H1 (cell line): ENCODE measurements at regions not wholly inside any gene's neighbourhood (a gene's known extent, or its start where the extent isn't known, plus 50 kb on each side); places are given as distances from the start of the nearest gene placed in this dataset.

Experiments
- CTCF ChIA-PET: fragments of 300-600 bp; sonication (Branson Sonifier 250); formaldehyde crosslinking; loops from one replicate; lab custom pipeline; 2021; ENCODE audit not compliant: partially characterized antibody; lab: Charles Lee
- POLR2A ChIA-PET: fragments of 300-600 bp; sonication (Branson Sonifier 250); formaldehyde crosslinking; loops from one replicate; lab custom pipeline; 2021; ENCODE audit warnings: inconsistent platforms; ENCODE audit not compliant: partially characterized antibody; lab: Charles Lee
- DNase-seq, 2 experiments: peaks; one replicate each; pipeline versions ENCODE4 v3.0.0 to v3.0.0-alpha.2; 2010 to 2022; ENCODE audit warnings: low spot score in 2 of 2, low read depth in 1 of 2, mixed read lengths in 1 of 2
- FAIRE-seq: peaks from 2 replicates; lab custom pipeline; 2011; peaks lifted over from hg19 to GRCh38; lab: Jason Lieb, UNC
- H2AFZ ChIP-seq: 2 replicates; pipeline ENCODE4 v1.8.1; 2012; ENCODE audit warnings: low read length, inconsistent platforms
- H2AK5ac ChIP-seq: 2 replicates; pipeline ENCODE4 v1.6.1; 2013; ENCODE audit warnings: low read depth, low read length
- H2BK120ac ChIP-seq: replicated peaks from 2 replicates; pipeline ENCODE3; 2013; ENCODE audit warnings: low read depth, low read length, inconsistent platforms
- H2BK12ac ChIP-seq: 2 replicates; pipeline ENCODE4 v1.6.1; 2013; ENCODE audit warnings: low read depth, low read length
- H2BK15ac ChIP-seq: 2 replicates; pipeline ENCODE4 v1.6.1; 2013; ENCODE audit warnings: low read length
- H2BK20ac ChIP-seq: 2 replicates; pipeline ENCODE4 v1.6.1; 2013; ENCODE audit warnings: low read length
- H2BK5ac ChIP-seq: 2 replicates; pipeline ENCODE4 v1.6.1; 2013; ENCODE audit warnings: low read depth, low read length
- H3K14ac ChIP-seq: 2 replicates; pipeline ENCODE4 v1.6.1; 2013; ENCODE audit warnings: inconsistent platforms; ENCODE audit not compliant: insufficient read length
- H3K18ac ChIP-seq: 2 replicates; pipeline ENCODE4 v1.6.1; 2013; ENCODE audit warnings: low read length; ENCODE audit errors: extremely low read depth
- H3K23ac ChIP-seq: 2 replicates; pipeline ENCODE4 v1.6.1; 2013; ENCODE audit warnings: inconsistent platforms; ENCODE audit not compliant: insufficient read length
- H3K23me2 ChIP-seq: 2 replicates; pipeline ENCODE4 v1.6.1; 2013; ENCODE audit warnings: low read depth, low read length
- H3K27ac ChIP-seq: 2 replicates; pipeline ENCODE4 v1.6.1; 2011; ENCODE audit warnings: low read depth, low read length, inconsistent platforms
- H3K27me3 ChIP-seq, 4 experiments: replicated peaks in 1 of 4; 1 replicate in 1 of 4; 2 replicates in 3 of 4; pipeline versions ENCODE4 v1.6.1 to v1.8.1; 2011 to 2013; ENCODE audit warnings: low read length in 3 of 4, mild to moderate bottlenecking in 3 of 4, inconsistent platforms in 2 of 4, mixed read lengths in 2 of 4, moderate library complexity in 1 of 4; ENCODE audit not compliant: control insufficient read depth in 3 of 4, insufficient read depth in 3 of 4; ENCODE audit errors: extremely low read depth in 1 of 4
- H3K36me3 ChIP-seq, 4 experiments: 2 replicates each; pipeline versions ENCODE4 v1.6.1 to v1.8.1; 2011 to 2013; ENCODE audit warnings: mild to moderate bottlenecking in 4 of 4, low read length in 3 of 4, moderate library complexity in 2 of 4, control low read depth in 1 of 4, inconsistent platforms in 1 of 4; ENCODE audit not compliant: insufficient read depth in 4 of 4, control insufficient read depth in 2 of 4
- H3K4ac ChIP-seq: replicated peaks from 2 replicates; pipeline ENCODE3; 2013; ENCODE audit warnings: low read length, low read depth, mixed read lengths, inconsistent platforms; ENCODE audit not compliant: insufficient read length
- H3K4me1 ChIP-seq, 4 experiments: replicated peaks in 1 of 4; 1 replicate in 1 of 4; 2 replicates in 3 of 4; pipeline versions ENCODE4 v1.6.1 to v1.8.1; 2011 to 2013; ENCODE audit warnings: low read length in 3 of 4, inconsistent platforms in 2 of 4, mixed read lengths in 1 of 4; ENCODE audit not compliant: insufficient read depth in 4 of 4, control insufficient read depth in 3 of 4
- H3K4me2 ChIP-seq, 2 experiments: 2 replicates each; pipeline versions ENCODE4 v1.6.1 to v1.8.1; 2011 to 2013; ENCODE audit warnings: low read depth in 2 of 2, low read length in 2 of 2, control low read depth in 1 of 2, inconsistent platforms in 1 of 2, mild to moderate bottlenecking in 1 of 2; ENCODE audit not compliant: insufficient read depth in 1 of 2
- H3K4me3 ChIP-seq, 4 experiments: fragments of 200-600, 300-600 bp in 1 of 4; sonication (generic), shearing (Covaris generic), sonication (Bioruptor Twin) in 1 of 4; 2 replicates each; pipeline versions ENCODE4 v1.5.1 to v1.8.1; 2011 to 2016; ENCODE audit warnings: low read length in 4 of 4, low read depth in 3 of 4, control low read depth in 2 of 4, inconsistent platforms in 2 of 4, mild to moderate bottlenecking in 2 of 4, mixed read lengths in 1 of 4, moderate library complexity in 1 of 4; ENCODE audit not compliant: insufficient read depth in 2 of 4; ENCODE audit errors: extremely low read depth in 1 of 4
- H3K56ac ChIP-seq: replicated peaks from 2 replicates; pipeline ENCODE3; 2013; ENCODE audit warnings: low read depth, mild to moderate bottlenecking, mixed read lengths, low read length, inconsistent platforms; ENCODE audit not compliant: insufficient read length
- H3K79me1 ChIP-seq: 2 replicates; pipeline ENCODE4 v1.6.1; 2013; ENCODE audit warnings: low read depth, low read length, control low read depth
- H3K79me2 ChIP-seq, 2 experiments: 2 replicates each; pipeline versions ENCODE4 v1.6.1 to v1.8.1; 2012 to 2013; ENCODE audit warnings: low read length in 2 of 2, mild to moderate bottlenecking in 2 of 2, inconsistent platforms in 1 of 2; ENCODE audit not compliant: insufficient read depth in 2 of 2, control insufficient read depth in 1 of 2
- H3K9ac ChIP-seq, 4 experiments: replicated peaks in 1 of 4; 1 replicate in 1 of 4; 2 replicates in 3 of 4; pipeline versions ENCODE4 v1.6.1 to v1.8.1; 2011 to 2013; ENCODE audit warnings: low read depth in 3 of 4, low read length in 3 of 4, control low read depth in 2 of 4, mild to moderate bottlenecking in 2 of 4, moderate library complexity in 2 of 4, inconsistent platforms in 1 of 4; ENCODE audit errors: extremely low read depth in 1 of 4
- H3K9me3 ChIP-seq, 2 experiments: 2 replicates each; pipeline versions ENCODE4 v1.6.1 to v1.8.1; 2012 to 2013; ENCODE audit warnings: mild to moderate bottlenecking in 2 of 2, moderate library complexity in 2 of 2, control low read depth in 1 of 2, inconsistent platforms in 1 of 2, low read depth in 1 of 2, low read length in 1 of 2, mixed read lengths in 1 of 2; ENCODE audit not compliant: insufficient read depth in 2 of 2
- H4K20me1 ChIP-seq, 2 experiments: replicated peaks in 1 of 2; 2 replicates each; pipeline versions ENCODE3 to v1.8.1; 2011 to 2013; ENCODE audit warnings: inconsistent platforms in 2 of 2, low read length in 2 of 2, mild to moderate bottlenecking in 1 of 2; ENCODE audit not compliant: insufficient read depth in 2 of 2, control insufficient read depth in 1 of 2
- H4K5ac ChIP-seq: 2 replicates; pipeline ENCODE4 v1.6.1; 2013; ENCODE audit warnings: low read length, low read depth, mixed read lengths, inconsistent platforms; ENCODE audit not compliant: insufficient read length
- H4K8ac ChIP-seq: 2 replicates; pipeline ENCODE4 v1.8.0; 2013; ENCODE audit warnings: mild to moderate bottlenecking, moderate library complexity, low read length, inconsistent platforms; ENCODE audit not compliant: insufficient read depth; ENCODE audit errors: extremely low read depth
- H4K91ac ChIP-seq: replicated peaks from 2 replicates; pipeline ENCODE3; 2013; ENCODE audit warnings: low read length, mixed read lengths, inconsistent platforms; ENCODE audit not compliant: insufficient read length
- ATF2 ChIP-seq: IDR thresholded peaks from 2 replicates; pipeline ENCODE4 v1.6.1; 2012; ENCODE audit warnings: low read length, inconsistent platforms
- CEBPB ChIP-seq: IDR thresholded peaks from 2 replicates; pipeline ENCODE4 v1.6.1; 2012; ENCODE audit warnings: low read depth, low read length
- EGR1 ChIP-seq: IDR thresholded peaks from 2 replicates; pipeline ENCODE4 v1.6.1; 2011; ENCODE audit warnings: low read depth, low read length, borderline replicate concordance
- EZH2 ChIP-seq: fragments of 200-600 bp; sonication (generic); IDR thresholded peaks from 2 replicates; pipeline ENCODE4 v1.7.1; 2012; ENCODE audit warnings: low read depth, mild to moderate bottlenecking, moderate library complexity, low read length, inconsistent platforms; ENCODE audit not compliant: severe bottlenecking
- GTF2F1 ChIP-seq: IDR thresholded peaks from 2 replicates; pipeline ENCODE4 v1.6.1; 2012; ENCODE audit warnings: low read depth, low read length, improper control_type of control experiment, borderline replicate concordance
- KDM4A ChIP-seq: IDR thresholded peaks from one replicate; pipeline ENCODE4 v1.7.1; 2012; ENCODE audit warnings: low read depth, mild to moderate bottlenecking, moderate library complexity, low read length, inconsistent platforms; ENCODE audit not compliant: severe bottlenecking
- NRF1 ChIP-seq: IDR thresholded peaks from 2 replicates; pipeline ENCODE4 v1.6.1; 2011; ENCODE audit warnings: mild to moderate bottlenecking, low read depth, low read length, improper control_type of control experiment
- POLR2AphosphoS5 ChIP-seq: IDR thresholded peaks from 2 replicates; pipeline ENCODE4 v1.6.1; 2011; ENCODE audit warnings: low read depth, low read length
- RAD21 ChIP-seq, 2 experiments: IDR thresholded peaks in 1 of 2; conservative IDR thresholded peaks in 1 of 2; 2 replicates each; pipeline ENCODE4 v1.6.1; 2011; ENCODE audit warnings: low read depth in 2 of 2, low read length in 2 of 2, improper control_type of control experiment in 1 of 2, inconsistent platforms in 1 of 2, mild to moderate bottlenecking in 1 of 2, moderate library complexity in 1 of 2
- RXRA ChIP-seq: IDR thresholded peaks from 2 replicates; pipeline ENCODE4 v1.6.1; 2011; ENCODE audit warnings: low read depth, mild to moderate bottlenecking, low read length, moderate library complexity; ENCODE audit not compliant: insufficient read depth
- SIX5 ChIP-seq: IDR thresholded peaks from 2 replicates; pipeline ENCODE4 v1.6.1; 2011; ENCODE audit warnings: mild to moderate bottlenecking, low read depth, low read length
- TAF7 ChIP-seq: optimal IDR thresholded peaks from 2 replicates; pipeline ENCODE3; 2011; ENCODE audit warnings: low read depth, mild to moderate bottlenecking, inconsistent platforms, low read length, moderate library complexity, borderline replicate concordance
- WGBS, 2 experiments: shearing (Covaris generic) in 1 of 2; methylation state at CpG; one replicate each; pipeline versions ENCODE4 v1.1.6 to v1.1.7; 2013 to 2015; ENCODE audit warnings: low lambda C conversion rate in 2 of 2, mixed read lengths in 2 of 2, inconsistent platforms in 1 of 2, low coverage in 1 of 2, missing lambda C conversion rate in 1 of 2; ENCODE audit not compliant: insufficient replicate concordance in 2 of 2, insufficient coverage in 1 of 2, insufficient read length in 1 of 2; ENCODE audit errors: extremely low coverage in 1 of 2, missing lambda C conversion rate in 1 of 2; 5-methylcytosine and 5-hydroxymethylcytosine counted together

- no peak overlapping the region for H3K4me3 ChIP-seq
- H3K18ac ChIP-seq = no peak overlapping the region
- FAIRE-seq (no peak), DNase-seq (no peak)
- no peak overlapping the region for H3K27ac ChIP-seq
- H3K4me2 ChIP-seq = no peak overlapping the region
- POLR2A ChIA-PET = no interaction called here
- H2BK12ac ChIP-seq = no peak overlapping the region
- no peak overlapping the region for H3K14ac ChIP-seq
- H2BK120ac ChIP-seq = no peak overlapping the region
- no peaks in the 10 kb centered on the region for H3K36me3 ChIP-seq
- no peak overlapping the region for H2BK5ac ChIP-seq
- H3K79me2 ChIP-seq = no peaks in the 10 kb centered on the region
- peak overlapping the region; percentile 35; the same call in 1 of the 2 replicates for H4K8ac ChIP-seq
- H3K23ac ChIP-seq = no peak overlapping the region
- no peaks in the 10 kb centered on the region for H3K27me3 ChIP-seq
- H4K20me1 ChIP-seq = no peaks in the 10 kb centered on the region
- H2BK20ac ChIP-seq = no peak overlapping the region
- no peak overlapping the region for H3K56ac ChIP-seq
- H4K5ac ChIP-seq = no peak overlapping the region
- 89% methylated on average over 16 of the region's 16 CpGs; no CpG with 5 or more reads in 1 of the 2 experiments for WGBS, 2 experiments
- H2AK5ac ChIP-seq = no peak overlapping the region; the same call in 1 of the 2 replicates
- H3K4me1 ChIP-seq = no peaks in the 10 kb centered on the region
- H3K79me1 ChIP-seq = no peaks in the 10 kb centered on the region
- H3K9me3 ChIP-seq = peaks cover 12 to 16% of the 10 kb centered on the region in 2 experiments; a peak in 3 of 4 replicates
- no peak overlapping the region for H4K91ac ChIP-seq
- H2BK15ac ChIP-seq = no peak overlapping the region
- H3K9ac ChIP-seq = no peak overlapping the region
- H2AFZ ChIP-seq = no peak overlapping the region
- CTCF ChIA-PET = no interaction called here
- no peaks in the 10 kb centered on the region for H3K23me2 ChIP-seq
- H3K4ac ChIP-seq = no peak overlapping the region
- TF ChIP-seq ATF2 = no peak
- no peak for TF ChIP-seq POLR2AphosphoS5
- no peak for TF ChIP-seq RAD21 (IDR thresholded peaks at IDR 0.05 in 1 of 2, conservative IDR thresholded peaks at IDR 0.05 in 1 of 2; ENCODE audit: low read depth in 2 of 2, low read length in 2 of 2)
- no peak for TF ChIP-seq CEBPB
- no peak for TF ChIP-seq NRF1
- TF ChIP-seq SIX5 = no peak
- TF ChIP-seq KDM4A = no peak
- TF ChIP-seq TAF7 = no peak
- TF ChIP-seq GTF2F1 = no peak
- no peak for TF ChIP-seq EGR1
- no peak for TF ChIP-seq EZH2
- no peak for TF ChIP-seq RXRA
These were observed 695.1 kb upstream of the ACVR2A start for GRCh38 chr2:147149575-147150240.
